ENCODE measurements at regions not wholly inside any gene's neighbourhood (a gene's known extent, or its start where the extent isn't known, plus 50 kb on each side); places are given as distances from the start of the nearest gene placed in this dataset.

DNA sequence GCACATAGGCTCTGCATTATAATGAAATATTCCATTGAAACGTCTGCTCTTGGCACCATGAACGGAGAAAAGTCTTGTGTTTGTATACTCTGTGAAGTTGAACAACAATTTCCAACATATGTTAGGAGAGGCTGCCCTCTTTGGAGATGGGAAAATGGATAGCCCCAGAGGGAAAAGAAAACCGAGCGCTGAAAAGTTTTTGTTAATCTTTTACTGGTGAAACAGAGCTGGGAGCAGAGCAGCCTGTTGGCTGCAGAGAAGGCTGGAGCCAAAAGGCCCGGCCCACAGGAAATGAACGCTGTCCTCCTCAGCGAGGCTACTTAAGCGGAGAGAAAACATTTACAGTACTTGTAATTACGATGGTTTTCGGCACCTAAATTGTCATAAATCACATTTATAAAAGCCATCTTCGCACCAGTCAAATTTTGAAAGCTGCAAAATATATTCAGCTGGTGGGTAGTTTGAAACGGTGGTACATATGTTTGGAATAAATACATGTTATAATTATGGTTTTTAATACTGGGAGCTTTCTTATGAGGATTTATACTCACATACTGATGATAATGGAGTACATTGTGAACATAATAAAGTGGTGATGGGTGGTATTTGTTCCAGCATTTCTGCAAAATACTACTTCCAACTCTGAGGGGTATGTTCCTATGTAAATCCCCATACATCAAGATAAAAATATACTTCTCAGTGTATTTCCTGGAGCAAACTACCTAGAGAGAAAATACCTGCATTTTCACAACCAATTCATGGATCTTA, 129.6 kb upstream of the CNTLN start:
- 0 out of 2 replicates have a peak overlapping the region, but pooled peaks have one; percentile 26 for H3K27ac Mint-ChIP-seq
- no peaks in the 10 kb centered on the region for H3K36me3 Mint-ChIP-seq (ENCODE audit: low read depth)
- DNase-seq (ENCODE audit: low spot score) (peak; percentile 67), ATAC-seq (peak; percentile 87)
- H3K36me3 ChIP-seq (ENCODE audit: insufficient read depth) = no peaks in the 10 kb centered on the region
- H3K79me2 ChIP-seq (replicated peaks; ENCODE audit: insufficient read depth) = no peaks in the 10 kb centered on the region
- no peak overlapping the region for H3K4me3 ChIP-seq
- H3K4me3 Mint-ChIP-seq = no peak overlapping the region
- H4K20me1 ChIP-seq (replicated peaks; ENCODE audit: insufficient read depth) = no peaks in the 10 kb centered on the region
- H3K9me3 Mint-ChIP-seq = no peaks in the 10 kb centered on the region
- H3K4me1 Mint-ChIP-seq = peaks cover 12% of the 10 kb centered on the region; the same call in 2 of the 3 replicates
- H3F3A ChIP-seq (replicated peaks; ENCODE audit: low read depth) = no peaks in the 10 kb centered on the region
- no peak overlapping the region for H3K4me2 ChIP-seq
- H3K27ac ChIP-seq (ENCODE audit: low read depth) = peak overlapping the region; percentile 48; the same call in 1 of the 2 replicates
- no peak for TF ChIP-seq EZH2 (IDR thresholded peaks at IDR 0.05; ENCODE audit: low read depth, unreplicated experiment)
- TF ChIP-seq ZNF114 (CRISPR knock-in tag; IDR thresholded peaks at IDR 0.05) = no peak
- TF ChIP-seq, protein P1, sequence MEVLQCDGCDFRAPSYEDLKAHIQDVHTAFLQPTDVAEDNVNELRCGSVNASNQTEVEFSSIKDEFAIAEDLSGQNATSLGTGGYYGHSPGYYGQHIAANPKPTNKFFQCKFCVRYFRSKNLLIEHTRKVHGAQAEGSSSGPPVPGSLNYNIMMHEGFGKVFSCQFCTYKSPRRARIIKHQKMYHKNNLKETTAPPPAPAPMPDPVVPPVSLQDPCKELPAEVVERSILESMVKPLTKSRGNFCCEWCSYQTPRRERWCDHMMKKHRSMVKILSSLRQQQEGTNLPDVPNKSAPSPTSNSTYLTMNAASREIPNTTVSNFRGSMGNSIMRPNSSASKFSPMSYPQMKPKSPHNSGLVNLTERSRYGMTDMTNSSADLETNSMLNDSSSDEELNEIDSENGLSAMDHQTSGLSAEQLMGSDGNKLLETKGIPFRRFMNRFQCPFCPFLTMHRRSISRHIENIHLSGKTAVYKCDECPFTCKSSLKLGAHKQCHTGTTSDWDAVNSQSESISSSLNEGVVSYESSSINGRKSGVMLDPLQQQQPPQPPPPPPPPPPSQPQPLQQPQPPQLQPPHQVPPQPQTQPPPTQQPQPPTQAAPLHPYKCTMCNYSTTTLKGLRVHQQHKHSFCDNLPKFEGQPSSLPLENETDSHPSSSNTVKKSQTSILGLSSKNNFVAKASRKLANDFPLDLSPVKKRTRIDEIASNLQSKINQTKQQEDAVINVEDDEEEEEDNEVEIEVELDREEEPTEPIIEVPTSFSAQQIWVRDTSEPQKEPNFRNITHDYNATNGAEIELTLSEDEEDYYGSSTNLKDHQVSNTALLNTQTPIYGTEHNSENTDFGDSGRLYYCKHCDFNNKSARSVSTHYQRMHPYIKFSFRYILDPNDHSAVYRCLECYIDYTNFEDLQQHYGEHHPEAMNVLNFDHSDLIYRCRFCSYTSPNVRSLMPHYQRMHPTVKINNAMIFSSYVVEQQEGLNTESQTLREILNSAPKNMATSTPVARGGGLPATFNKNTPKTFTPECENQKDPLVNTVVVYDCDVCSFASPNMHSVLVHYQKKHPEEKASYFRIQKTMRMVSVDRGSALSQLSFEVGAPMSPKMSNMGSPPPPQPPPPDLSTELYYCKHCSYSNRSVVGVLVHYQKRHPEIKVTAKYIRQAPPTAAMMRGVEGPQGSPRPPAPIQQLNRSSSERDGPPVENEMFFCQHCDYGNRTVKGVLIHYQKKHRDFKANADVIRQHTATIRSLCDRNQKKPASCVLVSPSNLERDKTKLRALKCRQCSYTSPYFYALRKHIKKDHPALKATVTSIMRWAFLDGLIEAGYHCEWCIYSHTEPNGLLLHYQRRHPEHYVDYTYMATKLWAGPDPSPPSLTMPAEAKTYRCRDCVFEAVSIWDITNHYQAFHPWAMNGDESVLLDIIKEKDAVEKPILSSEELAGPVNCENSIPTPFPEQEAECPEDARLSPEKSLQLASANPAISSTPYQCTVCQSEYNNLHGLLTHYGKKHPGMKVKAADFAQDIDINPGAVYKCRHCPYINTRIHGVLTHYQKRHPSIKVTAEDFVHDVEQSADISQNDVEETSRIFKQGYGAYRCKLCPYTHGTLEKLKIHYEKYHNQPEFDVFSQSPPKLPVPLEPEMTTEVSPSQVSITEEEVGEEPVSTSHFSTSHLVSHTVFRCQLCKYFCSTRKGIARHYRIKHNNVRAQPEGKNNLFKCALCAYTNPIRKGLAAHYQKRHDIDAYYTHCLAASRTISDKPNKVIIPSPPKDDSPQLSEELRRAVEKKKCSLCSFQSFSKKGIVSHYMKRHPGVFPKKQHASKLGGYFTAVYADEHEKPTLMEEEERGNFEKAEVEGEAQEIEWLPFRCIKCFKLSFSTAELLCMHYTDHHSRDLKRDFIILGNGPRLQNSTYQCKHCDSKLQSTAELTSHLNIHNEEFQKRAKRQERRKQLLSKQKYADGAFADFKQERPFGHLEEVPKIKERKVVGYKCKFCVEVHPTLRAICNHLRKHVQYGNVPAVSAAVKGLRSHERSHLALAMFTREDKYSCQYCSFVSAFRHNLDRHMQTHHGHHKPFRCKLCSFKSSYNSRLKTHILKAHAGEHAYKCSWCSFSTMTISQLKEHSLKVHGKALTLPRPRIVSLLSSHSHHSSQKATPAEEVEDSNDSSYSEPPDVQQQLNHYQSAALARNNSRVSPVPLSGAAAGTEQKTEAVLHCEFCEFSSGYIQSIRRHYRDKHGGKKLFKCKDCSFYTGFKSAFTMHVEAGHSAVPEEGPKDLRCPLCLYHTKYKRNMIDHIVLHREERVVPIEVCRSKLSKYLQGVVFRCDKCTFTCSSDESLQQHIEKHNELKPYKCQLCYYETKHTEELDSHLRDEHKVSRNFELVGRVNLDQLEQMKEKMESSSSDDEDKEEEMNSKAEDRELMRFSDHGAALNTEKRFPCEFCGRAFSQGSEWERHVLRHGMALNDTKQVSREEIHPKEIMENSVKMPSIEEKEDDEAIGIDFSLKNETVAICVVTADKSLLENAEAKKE (CRISPR knock-in tag; IDR thresholded peaks at IDR 0.05) = no peak
- no peak for TF ChIP-seq POLR2AphosphoS5 (IDR thresholded peaks at IDR 0.05; ENCODE audit: low read depth)
- TF ChIP-seq CREB1 (CRISPR knock-in tag; IDR thresholded peaks at IDR 0.05; ENCODE audit: low read depth) = no peak
- TF ChIP-seq JUNB (IDR thresholded peaks at IDR 0.05; ENCODE audit: unreplicated experiment) = no peak
- no peak for TF ChIP-seq STAT1 (IDR thresholded peaks at IDR 0.05; ENCODE audit: unreplicated experiment)
- TF ChIP-seq EZH2phosphoT487 (IDR thresholded peaks at IDR 0.05; ENCODE audit: unreplicated experiment) = no peak
- TF ChIP-seq, protein P2, sequence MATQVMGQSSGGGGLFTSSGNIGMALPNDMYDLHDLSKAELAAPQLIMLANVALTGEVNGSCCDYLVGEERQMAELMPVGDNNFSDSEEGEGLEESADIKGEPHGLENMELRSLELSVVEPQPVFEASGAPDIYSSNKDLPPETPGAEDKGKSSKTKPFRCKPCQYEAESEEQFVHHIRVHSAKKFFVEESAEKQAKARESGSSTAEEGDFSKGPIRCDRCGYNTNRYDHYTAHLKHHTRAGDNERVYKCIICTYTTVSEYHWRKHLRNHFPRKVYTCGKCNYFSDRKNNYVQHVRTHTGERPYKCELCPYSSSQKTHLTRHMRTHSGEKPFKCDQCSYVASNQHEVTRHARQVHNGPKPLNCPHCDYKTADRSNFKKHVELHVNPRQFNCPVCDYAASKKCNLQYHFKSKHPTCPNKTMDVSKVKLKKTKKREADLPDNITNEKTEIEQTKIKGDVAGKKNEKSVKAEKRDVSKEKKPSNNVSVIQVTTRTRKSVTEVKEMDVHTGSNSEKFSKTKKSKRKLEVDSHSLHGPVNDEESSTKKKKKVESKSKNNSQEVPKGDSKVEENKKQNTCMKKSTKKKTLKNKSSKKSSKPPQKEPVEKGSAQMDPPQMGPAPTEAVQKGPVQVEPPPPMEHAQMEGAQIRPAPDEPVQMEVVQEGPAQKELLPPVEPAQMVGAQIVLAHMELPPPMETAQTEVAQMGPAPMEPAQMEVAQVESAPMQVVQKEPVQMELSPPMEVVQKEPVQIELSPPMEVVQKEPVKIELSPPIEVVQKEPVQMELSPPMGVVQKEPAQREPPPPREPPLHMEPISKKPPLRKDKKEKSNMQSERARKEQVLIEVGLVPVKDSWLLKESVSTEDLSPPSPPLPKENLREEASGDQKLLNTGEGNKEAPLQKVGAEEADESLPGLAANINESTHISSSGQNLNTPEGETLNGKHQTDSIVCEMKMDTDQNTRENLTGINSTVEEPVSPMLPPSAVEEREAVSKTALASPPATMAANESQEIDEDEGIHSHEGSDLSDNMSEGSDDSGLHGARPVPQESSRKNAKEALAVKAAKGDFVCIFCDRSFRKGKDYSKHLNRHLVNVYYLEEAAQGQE (IDR thresholded peaks at IDR 0.05; ENCODE audit: unreplicated experiment) = no peak
- no peak for TF ChIP-seq ZNF331 (CRISPR knock-in tag; IDR thresholded peaks at IDR 0.05; ENCODE audit: low read depth)
- no peak for TF ChIP-seq NANOG (IDR thresholded peaks at IDR 0.05; ENCODE audit: borderline replicate concordance)
- TF ChIP-seq, protein P3, sequence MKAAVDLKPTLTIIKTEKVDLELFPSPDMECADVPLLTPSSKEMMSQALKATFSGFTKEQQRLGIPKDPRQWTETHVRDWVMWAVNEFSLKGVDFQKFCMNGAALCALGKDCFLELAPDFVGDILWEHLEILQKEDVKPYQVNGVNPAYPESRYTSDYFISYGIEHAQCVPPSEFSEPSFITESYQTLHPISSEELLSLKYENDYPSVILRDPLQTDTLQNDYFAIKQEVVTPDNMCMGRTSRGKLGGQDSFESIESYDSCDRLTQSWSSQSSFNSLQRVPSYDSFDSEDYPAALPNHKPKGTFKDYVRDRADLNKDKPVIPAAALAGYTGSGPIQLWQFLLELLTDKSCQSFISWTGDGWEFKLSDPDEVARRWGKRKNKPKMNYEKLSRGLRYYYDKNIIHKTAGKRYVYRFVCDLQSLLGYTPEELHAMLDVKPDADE (IDR thresholded peaks at IDR 0.05) = no peak
- TF ChIP-seq, protein P4, sequence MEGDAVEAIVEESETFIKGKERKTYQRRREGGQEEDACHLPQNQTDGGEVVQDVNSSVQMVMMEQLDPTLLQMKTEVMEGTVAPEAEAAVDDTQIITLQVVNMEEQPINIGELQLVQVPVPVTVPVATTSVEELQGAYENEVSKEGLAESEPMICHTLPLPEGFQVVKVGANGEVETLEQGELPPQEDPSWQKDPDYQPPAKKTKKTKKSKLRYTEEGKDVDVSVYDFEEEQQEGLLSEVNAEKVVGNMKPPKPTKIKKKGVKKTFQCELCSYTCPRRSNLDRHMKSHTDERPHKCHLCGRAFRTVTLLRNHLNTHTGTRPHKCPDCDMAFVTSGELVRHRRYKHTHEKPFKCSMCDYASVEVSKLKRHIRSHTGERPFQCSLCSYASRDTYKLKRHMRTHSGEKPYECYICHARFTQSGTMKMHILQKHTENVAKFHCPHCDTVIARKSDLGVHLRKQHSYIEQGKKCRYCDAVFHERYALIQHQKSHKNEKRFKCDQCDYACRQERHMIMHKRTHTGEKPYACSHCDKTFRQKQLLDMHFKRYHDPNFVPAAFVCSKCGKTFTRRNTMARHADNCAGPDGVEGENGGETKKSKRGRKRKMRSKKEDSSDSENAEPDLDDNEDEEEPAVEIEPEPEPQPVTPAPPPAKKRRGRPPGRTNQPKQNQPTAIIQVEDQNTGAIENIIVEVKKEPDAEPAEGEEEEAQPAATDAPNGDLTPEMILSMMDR (conservative IDR thresholded peaks at IDR 0.05; ENCODE audit: low read depth in 2 of 2) = no peak
- no peaks in the 10 kb centered on the region; the same call in 1 of the 2 replicates for H3K9me2 ChIP-seq (ENCODE audit: insufficient read depth)
- peak overlapping the region; percentile 70; the same call in 1 of the 2 replicates for H2AFZ ChIP-seq
- no peaks in the 10 kb centered on the region for H3K27me3 ChIP-seq (ENCODE audit: insufficient read depth)
- no peaks in the 10 kb centered on the region for H3K27me3 Mint-ChIP-seq (ENCODE audit: insufficient read depth, low read depth, poor library complexity)
- H3K4me1 ChIP-seq (ENCODE audit: insufficient read depth) = peaks cover 11% of the 10 kb centered on the region
